HG02885 (cell line): ENCODE measurements at regions not wholly inside any gene's neighbourhood (a gene's known extent, or its start where the extent isn't known, plus 50 kb on each side); places are given as distances from the start of the nearest gene placed in this dataset.
"Not testable (repeated sequence)": the region's sequence is repeated elsewhere in the genome, so short reads cannot be mapped to it uniquely, and the experiment has no call there.

Experiments
- ATAC-seq: cut with Tn5 transposase; IDR thresholded peaks from one replicate; pipeline ENCODE4 v1.9.1; 2021; ENCODE audit warnings: mild to moderate bottlenecking; ENCODE audit not compliant: unreplicated experiment, poor library complexity

DNA sequence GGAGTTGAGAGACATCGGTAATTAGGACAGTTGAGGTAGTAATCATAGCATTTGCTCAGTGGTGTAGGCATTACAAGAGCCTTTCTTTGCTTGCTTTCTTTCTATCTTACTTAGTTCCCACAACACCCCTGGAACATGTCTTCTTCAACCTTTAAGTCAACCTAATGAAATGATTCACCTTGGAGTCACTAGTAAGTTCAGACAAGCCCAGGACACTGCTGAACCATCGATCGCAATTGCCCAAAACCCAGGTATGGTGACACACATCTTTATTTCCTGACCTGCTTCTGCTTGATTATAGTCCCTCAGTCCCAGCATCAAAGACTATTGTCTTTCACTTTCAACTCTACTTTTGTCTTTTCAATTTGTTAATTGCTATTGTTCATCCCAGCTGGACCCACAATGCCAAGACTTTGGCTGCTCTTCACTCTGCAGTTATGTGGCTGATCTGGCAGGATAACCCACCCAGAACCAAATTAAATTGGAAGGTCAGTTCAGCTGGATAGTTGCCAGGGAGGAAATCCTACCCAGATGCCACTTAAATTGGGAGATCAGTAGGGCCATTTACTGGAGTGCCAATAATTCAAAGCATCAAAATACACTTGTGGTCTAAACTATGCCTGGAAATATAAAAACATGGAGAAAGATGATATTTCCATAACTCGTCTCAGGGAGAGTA lies 272.9 kb downstream of the RWDD3 start:
- no peak for ATAC-seq

DNA sequence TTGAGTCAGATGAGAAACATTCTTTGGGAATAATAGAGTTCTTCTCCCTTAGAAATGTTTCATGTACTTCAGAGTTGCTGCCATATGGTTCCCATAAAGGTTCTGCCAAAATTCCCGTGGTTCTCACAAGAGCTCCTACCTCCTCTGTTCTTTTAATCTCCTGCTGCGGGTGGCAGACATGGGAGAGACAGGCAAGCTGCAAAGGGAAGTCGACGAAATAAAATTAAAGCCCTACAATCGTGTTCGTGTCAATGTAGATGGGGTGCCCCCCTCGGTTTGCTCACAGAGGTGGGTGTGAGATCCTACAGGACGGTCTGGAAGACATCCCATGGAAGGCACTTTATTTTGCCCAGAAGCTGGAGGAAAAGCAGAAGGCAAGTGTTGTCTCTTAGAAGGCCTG lies 276.0 kb downstream of the RWDD3 start:
- ATAC-seq = no peak

DNA sequence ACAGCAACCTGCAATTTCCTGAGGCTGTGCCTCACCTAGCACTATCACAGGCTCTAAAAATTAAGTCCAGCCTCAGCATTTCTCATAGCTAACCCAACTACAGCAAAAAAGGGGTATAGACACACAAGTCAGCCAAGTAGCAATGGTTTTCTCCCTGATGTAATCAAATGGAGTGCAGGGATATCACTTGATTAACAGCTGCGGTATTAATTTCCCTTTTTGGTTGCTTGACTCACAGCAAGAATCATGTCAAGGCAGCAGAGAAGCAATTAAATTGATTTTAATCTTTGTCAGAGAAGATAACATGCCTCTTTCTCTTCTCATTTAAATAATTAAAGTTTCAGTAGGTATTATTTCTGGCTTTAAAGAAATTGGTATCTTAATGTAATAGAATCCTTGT lies 278.9 kb downstream of the RWDD3 start:
- no peak for ATAC-seq

DNA sequence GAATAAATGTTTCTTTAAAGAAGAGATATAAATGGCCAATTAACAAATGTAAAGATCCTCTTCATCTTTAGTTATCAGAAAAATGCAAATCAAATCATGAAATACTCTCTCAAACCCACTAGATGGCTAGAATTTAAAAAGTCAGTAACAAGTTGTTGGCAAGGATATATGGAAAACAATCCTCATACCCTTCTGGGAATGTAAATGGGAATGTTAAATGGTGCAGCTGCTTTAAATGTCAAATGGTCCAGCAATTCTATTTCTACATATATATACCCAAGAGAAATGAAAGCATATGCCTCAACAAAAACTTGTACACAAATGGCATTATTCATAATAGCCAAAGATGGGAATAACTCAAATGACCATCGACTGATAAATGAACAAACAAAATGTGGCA lies 283.5 kb downstream of the RWDD3 start:
- ATAC-seq = no peak

DNA sequence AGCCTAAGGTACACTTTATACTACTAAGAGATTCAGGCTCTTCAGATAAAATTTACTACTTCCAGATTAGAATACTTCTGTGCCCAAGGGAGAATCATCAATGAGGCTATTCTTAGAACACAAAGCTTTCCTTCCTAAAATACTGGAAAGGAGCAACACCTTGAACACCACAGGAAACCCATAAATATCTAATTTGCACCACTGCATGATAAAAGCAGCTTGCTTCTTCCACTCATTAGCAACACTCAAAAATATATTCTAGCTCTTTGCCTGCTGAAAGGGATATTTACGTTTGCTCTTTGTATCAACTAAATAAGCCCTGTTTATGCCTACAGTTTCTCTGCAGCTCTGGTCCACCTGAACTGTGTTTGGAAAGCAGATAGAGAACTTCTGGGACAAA lies 284.3 kb downstream of the RWDD3 start:
- no peak for ATAC-seq

DNA sequence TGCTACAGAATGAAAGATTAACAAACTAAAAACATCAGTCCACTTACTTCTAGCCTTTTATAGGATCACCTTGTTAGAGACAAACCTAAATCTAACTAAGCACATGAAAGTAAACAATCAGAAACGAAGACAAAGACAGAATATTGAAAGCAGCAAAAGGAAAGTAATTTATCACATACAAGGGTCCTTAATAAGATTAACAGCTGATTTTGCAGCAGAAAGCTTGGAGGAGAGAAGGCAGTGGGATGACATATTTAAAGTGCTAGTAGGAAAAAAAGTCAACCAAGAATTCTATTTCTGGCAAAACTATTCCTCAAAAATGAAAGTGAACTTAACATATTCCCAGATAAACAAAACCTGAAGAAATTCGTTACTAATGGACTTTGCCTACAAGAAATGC lies 286.4 kb downstream of the RWDD3 start:
- no peak for ATAC-seq

DNA sequence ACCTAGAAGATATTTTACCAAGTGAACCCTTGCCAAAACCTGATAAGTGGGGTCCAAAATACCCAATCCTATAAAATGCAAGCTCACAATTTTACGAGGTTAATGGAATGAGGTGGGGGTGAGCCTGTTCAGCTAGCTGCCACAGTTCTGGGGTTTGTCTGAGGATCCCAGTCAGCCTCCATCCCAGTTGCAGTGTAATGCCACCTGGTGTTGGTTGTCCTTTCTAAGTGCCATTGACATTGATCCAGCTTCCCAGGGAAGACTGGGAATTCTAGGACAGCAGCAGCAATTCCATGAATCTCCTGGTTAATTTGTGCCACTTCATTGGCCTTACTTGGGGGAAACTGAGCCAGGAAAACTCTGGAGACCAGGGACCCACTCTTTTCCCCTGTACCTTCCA lies 298.3 kb downstream of the RWDD3 start:
- no peak for ATAC-seq

DNA sequence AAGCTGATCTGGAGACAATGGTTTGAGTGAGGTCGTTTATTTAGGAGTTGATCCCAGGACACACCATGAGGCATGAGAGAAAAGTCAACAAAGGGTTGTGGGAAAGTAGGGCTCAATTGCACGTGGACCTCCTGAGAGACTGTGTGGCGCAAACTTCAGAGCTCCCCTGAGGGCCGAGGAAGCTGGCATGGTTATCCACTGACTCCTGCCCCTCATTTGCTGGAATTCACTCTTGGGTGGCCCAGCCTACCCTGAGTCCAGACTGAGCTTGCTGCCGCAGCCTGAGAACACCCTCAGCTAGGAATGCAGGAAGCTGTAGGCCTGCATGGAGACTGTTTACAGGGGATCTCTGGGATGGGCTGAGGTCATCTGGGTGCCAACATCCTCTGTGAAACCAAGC lies 301.0 kb downstream of the RWDD3 start:
- ATAC-seq = no peak

DNA sequence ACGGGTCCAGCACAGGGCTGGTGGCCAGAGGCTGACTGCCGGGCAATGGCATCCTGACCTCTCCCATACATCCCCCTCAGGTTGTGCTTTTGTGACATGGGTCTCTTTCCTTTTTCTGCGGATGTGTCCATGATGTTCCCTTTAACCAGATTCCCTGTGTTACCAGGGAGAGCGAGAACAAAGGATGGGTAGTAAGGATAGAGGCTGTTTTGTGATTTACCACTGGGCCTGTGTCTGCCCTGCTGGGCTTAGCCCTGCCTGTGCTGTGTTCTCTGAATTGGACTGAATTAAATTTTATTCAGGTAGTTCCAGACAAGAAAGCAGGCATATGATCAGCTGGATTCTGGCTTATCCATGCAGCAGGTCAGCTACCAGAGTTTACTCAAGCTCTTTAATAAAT lies 301.6 kb downstream of the RWDD3 start:
- ATAC-seq = no peak

DNA sequence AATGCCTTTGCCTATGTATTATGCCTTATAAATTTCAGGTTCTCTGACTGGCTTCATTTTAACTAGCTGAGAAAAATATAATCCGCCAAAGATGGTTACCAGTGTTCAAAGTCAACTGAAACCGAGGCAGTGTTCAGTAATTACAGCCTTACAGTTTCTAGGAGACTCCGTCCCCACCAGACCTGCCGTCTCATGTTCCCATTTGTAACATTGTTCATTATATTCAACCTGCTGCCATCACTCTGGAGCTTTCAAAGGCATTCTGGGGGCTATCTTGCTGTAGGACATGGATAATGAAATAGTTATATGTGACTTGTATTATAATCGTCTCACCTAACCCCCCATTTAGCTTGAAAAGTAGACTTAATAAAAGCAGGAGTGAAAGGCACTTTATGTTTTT lies 302.5 kb downstream of the RWDD3 start:
- no peak for ATAC-seq

DNA sequence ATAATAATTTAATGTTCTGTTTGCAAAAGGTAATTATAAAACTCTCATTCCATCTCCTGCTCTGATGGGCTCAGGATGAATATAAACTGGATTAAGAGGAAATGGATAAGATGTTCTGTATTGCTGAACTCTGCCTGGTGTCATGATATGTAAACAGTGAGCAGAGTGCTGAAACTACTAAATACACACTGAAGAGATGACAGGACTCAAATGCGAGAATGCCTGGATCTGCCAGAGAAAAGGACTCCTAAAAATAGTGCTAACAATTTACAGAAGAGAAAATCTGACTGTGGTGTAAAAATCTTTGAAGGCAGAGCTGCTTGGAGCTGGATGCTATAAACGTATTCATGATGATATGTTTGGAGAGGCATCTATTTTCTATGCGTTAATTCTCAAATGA lies 303.2 kb downstream of the RWDD3 start:
- ATAC-seq = no peak

DNA sequence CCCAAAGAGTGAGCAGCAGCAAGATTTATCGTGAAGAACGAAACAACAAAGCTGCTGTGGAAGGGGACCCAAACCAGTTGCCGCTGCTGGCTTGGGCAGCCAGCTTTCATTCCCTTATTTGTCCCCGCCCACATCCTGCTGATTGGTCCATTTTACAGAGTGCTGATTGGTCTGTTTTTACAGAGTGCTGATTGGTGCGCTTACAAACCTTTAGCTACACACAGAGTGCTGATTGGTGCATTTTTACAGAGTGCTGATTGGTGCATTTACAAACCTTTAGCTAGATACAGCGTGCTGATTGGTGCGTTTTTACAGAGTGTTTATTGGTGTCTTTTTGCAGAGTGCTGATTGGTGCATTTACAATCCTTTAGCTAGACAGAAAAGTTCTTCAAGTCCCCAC lies 304.2 kb downstream of the RWDD3 start:
- ATAC-seq = not testable (repeated sequence)

DNA sequence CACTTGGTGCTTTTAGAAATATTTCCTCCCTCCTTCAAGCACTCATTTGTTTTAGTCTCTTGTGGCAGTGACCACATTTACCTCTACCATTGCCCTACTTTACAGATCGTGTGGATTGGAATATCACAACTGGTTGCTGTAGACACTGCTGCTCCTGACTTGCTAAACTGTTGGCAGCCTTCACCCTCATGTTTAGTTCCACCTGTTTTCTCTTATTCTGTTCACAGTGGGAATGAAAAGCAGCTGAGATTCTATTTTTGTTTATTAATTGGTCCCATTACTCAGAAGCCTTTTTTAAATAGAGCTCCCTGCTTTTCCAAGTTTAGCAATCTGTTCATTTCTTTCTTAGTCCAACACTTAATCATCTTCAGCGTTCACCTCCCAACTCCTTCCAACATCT lies 308.9 kb downstream of the RWDD3 start:
- ATAC-seq = no peak

DNA sequence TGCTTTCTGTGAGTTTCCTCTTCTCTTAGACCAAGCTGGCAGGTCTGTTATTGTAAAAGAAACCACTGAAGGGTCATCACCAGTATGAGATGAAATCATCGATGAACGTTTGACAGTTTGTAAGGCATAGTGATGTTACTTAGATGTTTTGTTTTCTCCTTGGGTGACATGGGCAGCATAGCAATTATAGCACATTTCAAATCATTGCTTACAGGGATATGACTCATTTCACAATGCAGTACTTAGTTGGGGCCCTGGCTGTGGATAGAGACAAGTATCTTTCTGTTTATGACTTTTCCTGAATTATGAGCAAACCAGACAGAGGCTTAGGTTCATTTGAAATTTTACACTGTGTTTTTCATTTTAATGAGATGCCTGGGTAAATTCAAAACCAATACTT lies 313.0 kb downstream of the RWDD3 start:
- no peak for ATAC-seq

DNA sequence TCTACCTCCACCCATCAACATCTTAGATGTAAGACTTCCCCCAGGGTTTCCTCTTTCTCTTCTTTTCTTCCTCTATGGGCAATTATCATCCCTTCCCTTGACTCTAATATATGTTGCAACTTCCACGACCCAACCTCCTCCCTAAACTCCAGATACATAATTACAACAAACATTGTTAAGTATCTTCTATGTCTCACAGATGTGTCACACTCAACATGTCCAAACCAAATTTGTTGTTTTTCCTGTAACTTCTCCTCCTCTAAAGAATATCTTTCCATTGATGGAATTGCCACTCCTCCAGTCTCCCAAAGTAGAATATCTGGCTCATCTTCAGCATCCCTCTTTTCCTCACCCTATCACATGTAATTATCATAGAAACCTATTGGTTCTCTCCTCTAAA lies 314.2 kb downstream of the RWDD3 start:
- no peak for ATAC-seq

DNA sequence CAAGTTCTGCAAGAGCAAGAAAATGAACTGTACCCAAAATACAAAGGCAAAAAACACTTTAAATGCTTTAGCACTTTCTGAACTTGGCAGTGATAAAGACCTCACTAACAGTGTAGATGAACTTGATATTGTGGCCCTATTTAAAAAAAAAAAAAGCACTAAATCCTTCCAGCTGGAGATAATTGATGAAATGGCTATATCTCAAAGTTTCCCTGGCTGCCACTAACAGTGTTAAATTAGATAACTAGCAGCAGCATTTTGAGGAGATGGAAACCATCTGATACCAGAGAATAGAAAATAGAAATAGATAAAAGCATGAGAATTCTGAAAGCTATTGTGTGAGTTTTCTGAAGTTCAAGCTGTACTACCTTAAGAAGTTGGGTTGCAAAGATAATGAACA lies 317.2 kb downstream of the RWDD3 start:
- ATAC-seq = no peak

DNA sequence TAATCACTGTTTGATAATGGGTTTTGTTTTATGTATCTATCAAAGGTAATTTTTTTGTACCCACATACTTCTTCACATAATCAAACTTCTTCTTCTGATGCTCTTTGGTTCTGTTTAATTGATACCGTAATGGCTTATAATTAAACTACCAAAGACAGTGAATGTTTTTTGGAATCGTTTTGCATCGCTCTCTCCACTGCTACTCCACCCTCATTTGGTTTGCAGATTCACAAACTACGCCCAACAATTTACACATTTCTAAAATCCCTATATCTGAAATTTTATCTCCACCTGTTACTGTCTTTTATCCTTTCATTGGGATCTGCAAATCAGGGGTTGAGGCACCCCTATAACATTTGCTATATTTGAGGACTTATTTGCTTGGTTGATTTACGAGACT lies 319.6 kb downstream of the RWDD3 start:
- no peak for ATAC-seq

DNA sequence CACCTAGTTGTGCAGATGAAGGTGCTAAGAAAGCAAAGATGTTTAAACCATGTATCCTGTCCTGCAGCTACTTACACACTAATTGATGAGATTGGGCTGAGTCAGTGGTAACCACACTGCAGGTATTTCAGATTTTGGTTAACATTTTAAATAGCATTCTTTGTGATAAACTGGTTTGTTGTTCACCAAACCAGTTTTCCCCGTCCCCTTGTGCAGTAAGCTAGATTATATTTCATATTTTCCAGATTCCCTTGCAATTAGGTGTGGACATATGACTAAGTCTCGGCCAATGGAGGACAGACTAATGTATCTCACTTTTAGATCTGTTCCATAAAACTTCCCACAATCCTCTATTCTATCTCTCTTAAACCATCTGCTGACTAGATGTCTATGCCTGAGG lies 320.4 kb downstream of the RWDD3 start:
- no peak for ATAC-seq

DNA sequence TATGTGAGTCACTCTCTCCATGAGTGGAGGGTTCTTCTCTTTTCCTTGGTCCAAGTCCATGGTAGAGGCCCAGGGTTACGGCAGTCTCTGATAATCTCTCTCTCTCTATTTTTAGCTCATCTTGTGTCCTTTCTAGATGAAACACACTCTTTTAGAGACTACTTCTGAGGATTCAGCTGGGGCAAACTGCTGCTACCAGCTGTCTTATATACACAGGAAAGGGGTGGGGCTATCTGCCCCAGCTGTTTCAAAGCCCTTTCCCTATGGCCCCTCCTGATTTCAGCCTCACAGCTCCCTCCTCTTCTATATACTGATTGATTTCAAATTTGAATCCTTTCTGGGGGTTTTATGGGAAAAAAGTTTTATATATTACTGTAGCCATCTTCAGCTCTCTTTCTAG lies 324.8 kb downstream of the RWDD3 start:
- no peak for ATAC-seq

DNA sequence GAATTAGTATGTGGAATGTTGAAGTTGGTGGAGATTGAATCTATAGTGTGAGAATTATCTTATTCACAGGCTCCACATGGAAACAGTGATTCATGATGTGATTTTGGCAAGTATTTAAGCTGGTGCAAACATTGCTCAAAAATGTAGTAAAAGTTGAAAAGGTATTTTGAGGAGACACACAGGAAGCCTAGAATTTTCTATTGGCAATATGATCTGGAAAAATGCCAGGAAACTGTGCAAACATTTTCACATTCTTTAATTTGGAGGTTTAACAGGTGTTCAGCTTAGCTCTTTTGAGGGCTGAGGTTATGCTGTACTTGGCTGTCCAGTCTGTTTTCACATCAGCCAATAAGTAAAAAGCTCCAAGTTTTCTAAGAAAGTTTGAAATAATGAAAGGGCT lies 327.3 kb downstream of the RWDD3 start:
- no peak for ATAC-seq

DNA sequence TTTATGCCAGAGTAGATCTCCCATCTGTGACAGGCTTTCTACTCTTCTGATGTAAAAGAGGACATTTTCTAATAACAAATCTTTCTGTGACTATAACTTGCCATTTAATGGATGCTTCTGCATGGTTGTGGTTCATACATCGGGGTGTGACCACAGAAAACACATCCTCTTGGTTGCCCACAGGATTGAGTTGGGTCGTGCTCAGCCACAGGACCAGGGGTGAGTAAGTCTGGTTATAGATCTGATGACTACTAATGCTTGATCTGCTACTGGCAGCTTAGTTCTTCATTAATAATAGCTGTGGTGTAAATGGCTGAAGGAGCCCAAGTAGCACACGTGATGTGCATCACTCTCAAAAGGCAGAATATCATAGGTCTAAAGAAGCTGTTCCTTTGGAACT lies 328.2 kb downstream of the RWDD3 start:
- ATAC-seq = no peak

DNA sequence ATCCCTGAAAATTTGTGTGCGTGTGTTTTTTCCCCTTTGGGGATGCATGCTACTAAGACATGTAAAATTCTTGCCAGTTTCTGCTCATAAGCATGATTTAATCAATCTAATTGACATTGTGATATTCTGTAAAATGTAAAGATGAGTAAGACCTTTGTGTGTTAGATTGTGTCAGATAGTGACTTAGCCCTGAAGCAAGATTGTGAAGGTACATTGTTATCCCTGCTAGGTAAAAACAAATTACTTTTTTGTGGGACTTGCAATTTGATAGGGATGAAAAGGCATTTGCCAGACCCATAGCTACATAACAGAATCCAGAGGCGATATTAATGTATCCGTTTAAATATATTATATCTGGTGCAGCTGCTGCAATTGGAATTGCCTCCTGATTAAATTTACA lies 338.0 kb downstream of the RWDD3 start:
- ATAC-seq = no peak

DNA sequence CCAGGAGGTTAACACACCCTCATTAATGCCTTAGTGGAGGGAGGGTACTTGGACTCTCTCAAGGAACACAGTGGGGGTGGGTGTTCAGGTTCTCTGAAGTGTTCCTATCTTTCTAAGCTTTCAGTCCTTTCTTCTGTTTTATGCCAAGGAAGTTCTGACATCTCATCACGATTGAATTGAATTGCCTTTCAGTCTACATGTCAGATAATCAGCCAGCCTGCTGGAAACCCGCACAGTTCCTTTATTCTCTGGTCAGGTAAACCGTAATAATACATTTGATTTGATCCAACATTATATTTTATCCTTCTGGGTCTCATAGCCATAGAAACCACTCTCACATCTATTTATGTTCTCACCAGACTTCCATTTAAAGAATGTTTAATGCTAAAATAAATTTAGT lies 339.0 kb downstream of the RWDD3 start:
- ATAC-seq = no peak
